ENCODE measurements at regions not wholly inside any gene's neighbourhood (a gene's known extent, or its start where the extent isn't known, plus 50 kb on each side); places are given as distances from the start of the nearest gene placed in this dataset.

- TF ChIP-seq CTCF (IDR thresholded peaks at IDR 0.05; ENCODE audit: low read depth, low read length), result no peak
- no peak for TF ChIP-seq EZH2phosphoT487 (IDR thresholded peaks at IDR 0.05; ENCODE audit: low read depth)
These were observed 264.7 kb upstream of the TNRC6C start for GRCh38 chr17:77693776-77694175.

Measured in OCI-LY3 (cell line).